ENCODE measurements at regions not wholly inside any gene's neighbourhood (a gene's known extent, or its start where the extent isn't known, plus 50 kb on each side); places are given as distances from the start of the nearest gene placed in this dataset.
A peak's percentile ranks its signal among the peaks of the same experiment; 100 is the strongest.

GRCh38 chr5:142542078-142542477 lies 143.8 kb downstream of the FGF1 start:
- no peaks in the 10 kb centered on the region for H3K9me3 ChIP-seq
- TF ChIP-seq CTCF (IDR thresholded peaks at IDR 0.05) = no peak
- H3K27me3 ChIP-seq = no peaks in the 10 kb centered on the region
- DNase-seq (ENCODE audit: low spot score) = no peak
- H3K27ac ChIP-seq = peak overlapping the region; percentile 54 to 72
- H3K4me1 ChIP-seq = peaks cover 0 to 38% of the 10 kb centered on the region in 2 donors
- no peaks in the 10 kb centered on the region for H3K36me3 ChIP-seq
- no peak overlapping the region for H3K4me3 ChIP-seq

GRCh38 chr5:142540922-142541422 lies 144.9 kb downstream of the FGF1 start:
- DNase-seq (ENCODE audit: low spot score) = peak; percentile 64
- H3K27ac ChIP-seq = peak overlapping the region; percentile 57 to 72
- H3K9me3 ChIP-seq = no peaks in the 10 kb centered on the region
- peak overlapping the region in 1 of 2 donors; percentile 11 for H3K4me3 ChIP-seq
- H3K27me3 ChIP-seq = no peaks in the 10 kb centered on the region
- H3K4me1 ChIP-seq = peaks cover 0 to 38% of the 10 kb centered on the region in 2 donors
- H3K36me3 ChIP-seq = no peaks in the 10 kb centered on the region
- no peak for TF ChIP-seq CTCF (IDR thresholded peaks at IDR 0.05)

- Histone ChIP-seq H3K4me3 (no peak overlapping the region), H3K27me3 (no peaks in the 10 kb centered on the region), H3K36me3 (no peaks in the 10 kb centered on the region), H3K9me3 (peaks cover 0 to 11% of the 10 kb centered on the region in 2 donors), H3K4me1 (peaks cover 0 to 34% of the 10 kb centered on the region in 2 donors), H3K27ac (no peak overlapping the region)
- TF ChIP-seq CTCF (IDR thresholded peaks at IDR 0.05) = no peak
- DNase-seq (ENCODE audit: low spot score) = no peak
Observed at GRCh38 chr5:142539154-142539740, 146.6 kb downstream of the FGF1 start.

- Histone ChIP-seq H3K27me3 (no peaks in the 10 kb centered on the region), H3K36me3 (no peaks in the 10 kb centered on the region), H3K27ac (no peak overlapping the region), H3K9me3 (peaks cover 0 to 11% of the 10 kb centered on the region in 2 donors), H3K4me1 (peaks cover 0 to 25% of the 10 kb centered on the region in 2 donors), H3K4me3 (no peak overlapping the region)
- TF ChIP-seq CTCF (IDR thresholded peaks at IDR 0.05) = no peak
- DNase-seq (ENCODE audit: low spot score) = no peak
Observed at GRCh38 chr5:142537938-142538337, 148.0 kb downstream of the FGF1 start.

GRCh38 chr5:142532781-142533176 lies 153.1 kb downstream of the FGF1 start:
- Histone ChIP-seq H3K36me3 (no peaks in the 10 kb centered on the region), H3K9me3 (peaks cover 0 to 11% of the 10 kb centered on the region in 2 donors), H3K4me1 (no peaks in the 10 kb centered on the region), H3K27ac (peak overlapping the region; percentile 6 to 40), H3K27me3 (no peaks in the 10 kb centered on the region), H3K4me3 (no peak overlapping the region)
- no peak for TF ChIP-seq CTCF (IDR thresholded peaks at IDR 0.05)
- DNase-seq (ENCODE audit: low spot score) = no peak
